Fibroblast of skin of right quadriceps (primary cell): ENCODE measurements at regions not wholly inside any gene's neighbourhood (a gene's known extent, or its start where the extent isn't known, plus 50 kb on each side); places are given as distances from the start of the nearest gene placed in this dataset.

Experiments used
- DNase-seq: peaks from one replicate; pipeline ENCODE4 v3.0.0-alpha.2; 2013

DNA sequence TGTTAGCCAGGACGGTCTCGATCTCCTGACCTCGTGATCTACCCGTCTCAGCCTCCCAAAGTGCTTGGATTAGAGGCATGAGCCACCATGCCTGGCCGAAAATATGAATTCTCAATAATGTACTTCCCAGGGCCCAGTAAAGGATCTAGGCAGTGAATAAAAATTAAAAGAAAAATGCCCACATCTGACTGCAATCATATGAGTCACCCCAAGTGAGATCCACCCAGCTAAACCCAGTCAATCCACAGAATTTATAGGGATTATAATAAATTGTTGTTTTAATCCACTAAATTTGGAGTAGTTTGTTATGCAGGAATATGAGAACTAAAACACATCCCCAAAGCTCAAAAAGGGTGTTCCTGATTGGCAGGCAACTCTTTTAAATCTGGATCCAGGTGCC, 93.5 kb upstream of the STK39 start:
- no peak for DNase-seq

GRCh38 chr2:168343586-168343985, 96.2 kb upstream of the STK39 start:
- peak; percentile 32 for DNase-seq

DNA sequence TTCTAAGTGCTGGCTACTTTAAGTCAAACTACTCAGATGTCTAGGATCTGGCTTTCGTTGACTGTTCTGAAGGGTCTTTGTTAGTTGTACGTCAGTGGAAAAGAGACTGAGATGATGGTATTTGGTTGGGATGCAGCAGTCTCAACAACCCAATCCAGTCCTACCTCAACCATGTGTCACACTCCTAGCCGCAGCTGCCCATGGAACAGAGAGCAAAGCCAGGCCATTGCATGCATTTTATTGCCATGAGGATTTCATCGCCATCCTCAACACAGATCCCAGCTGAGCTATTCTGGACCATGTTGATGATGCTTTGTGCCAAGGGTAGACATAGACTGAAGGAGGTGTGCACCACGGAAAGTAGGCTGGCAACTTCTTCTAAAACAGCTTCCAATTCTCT, 97.3 kb upstream of the STK39 start:
- DNase-seq, result no peak

DNA sequence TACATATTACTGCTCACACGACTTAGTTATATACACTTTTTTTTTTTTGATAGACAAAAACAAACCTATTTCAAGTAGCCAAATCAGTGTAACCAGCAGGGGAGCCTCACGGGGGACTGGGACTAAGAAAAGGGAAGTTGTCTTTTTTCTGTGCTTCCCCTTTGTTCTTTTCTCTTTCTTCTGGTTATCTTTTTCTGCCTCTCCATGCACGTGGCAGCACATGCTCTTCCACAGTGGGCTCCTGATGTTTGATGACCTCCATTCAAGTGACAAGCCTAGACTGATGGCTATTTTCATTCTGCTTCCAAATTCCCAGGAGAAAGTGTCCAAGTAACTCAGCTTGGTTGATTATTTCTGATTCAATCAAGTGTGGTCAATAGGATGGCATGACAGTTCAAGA, 98.2 kb upstream of the STK39 start:
- DNase-seq, result no peak

- peak; percentile 60 for DNase-seq
Observed at GRCh38 chr2:168346725-168347477, 99.5 kb upstream of the STK39 start.

GRCh38 chr2:168348076-168348475, 100.7 kb upstream of the STK39 start:
- DNase-seq, result peak; percentile 9

- DNase-seq, result no peak
Observed at GRCh38 chr2:168350380-168350779, 103.0 kb upstream of the STK39 start.

- no peak for DNase-seq
Observed at GRCh38 chr2:168353251-168353650, 102.8 kb upstream of the CERS6 start.

DNA sequence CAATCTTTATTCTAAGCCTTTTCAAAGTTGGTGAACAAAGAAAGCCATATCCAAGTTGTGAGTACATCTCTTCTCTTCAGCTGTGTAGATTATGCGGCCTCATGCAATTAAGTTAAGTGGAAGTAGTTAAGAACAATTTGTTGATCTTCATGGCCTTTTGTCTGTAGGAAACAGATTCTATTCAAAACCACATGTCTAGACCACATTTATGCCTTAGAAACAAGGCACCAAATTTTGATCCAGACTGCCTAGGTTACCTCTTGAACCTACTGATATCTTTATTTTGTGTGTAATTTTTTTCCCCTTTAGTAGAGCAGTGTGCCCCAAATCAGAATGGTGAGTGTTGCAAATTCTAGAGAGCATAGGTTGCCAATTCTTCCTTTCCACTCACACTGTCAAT, 101.6 kb upstream of the CERS6 start:
- no peak for DNase-seq

DNA sequence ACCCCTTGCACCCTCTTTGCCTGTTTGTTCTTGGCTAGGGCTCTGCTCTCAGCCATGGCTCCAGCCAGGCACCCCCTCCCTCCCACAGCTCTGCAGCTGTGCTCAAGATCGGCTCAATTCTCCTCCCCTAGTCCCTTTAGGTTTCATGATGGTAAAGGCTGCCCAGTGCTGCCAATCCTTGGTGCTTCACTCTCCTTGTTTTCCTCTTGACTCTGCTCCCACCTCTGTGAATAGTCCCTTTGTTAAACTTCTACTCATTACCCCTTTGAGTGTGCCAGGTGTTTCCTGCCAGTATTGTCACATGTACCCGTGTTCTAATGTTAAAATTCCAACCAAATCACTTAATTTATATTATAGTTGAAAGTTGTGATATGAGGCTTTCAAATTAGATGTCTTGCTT, 101.0 kb upstream of the CERS6 start:
- DNase-seq, result no peak

GRCh38 chr2:168355779-168356476, 100.1 kb upstream of the CERS6 start:
- no peak for DNase-seq

- no peak for DNase-seq
Observed at GRCh38 chr2:168356477-168356835, 99.6 kb upstream of the CERS6 start.

DNA sequence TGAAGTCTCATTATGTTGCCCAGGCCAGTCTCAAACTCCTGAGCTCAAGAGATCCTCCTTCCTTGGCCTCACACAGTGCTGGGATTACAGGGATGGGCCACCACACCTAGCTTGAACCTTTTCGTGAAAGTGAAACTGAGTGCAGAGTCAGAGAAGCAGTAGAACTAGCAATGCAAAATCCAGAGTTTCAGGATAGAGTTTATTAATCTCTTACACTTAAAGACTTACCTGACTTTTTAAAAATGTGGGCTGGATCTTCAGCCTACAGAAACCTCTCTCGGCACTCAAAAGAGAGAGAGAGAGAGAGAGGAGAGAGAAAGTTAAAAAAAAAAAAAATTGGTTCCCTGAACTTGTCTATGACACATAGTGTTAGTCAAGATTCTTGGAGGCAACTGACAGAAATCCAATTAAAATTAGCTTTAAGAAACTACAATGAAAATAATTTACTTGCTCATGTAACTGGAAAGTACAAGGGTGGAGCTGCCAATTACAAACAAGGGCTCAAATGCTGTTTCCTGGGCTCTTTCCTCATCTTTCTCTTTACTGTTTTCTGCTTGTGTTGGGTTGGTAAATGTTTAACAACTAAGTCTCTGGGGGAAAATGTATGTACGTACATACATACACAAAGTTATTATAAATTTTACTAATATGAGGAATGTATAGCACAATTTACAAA, 98.1 kb upstream of the CERS6 start:
- no peak for DNase-seq

DNA sequence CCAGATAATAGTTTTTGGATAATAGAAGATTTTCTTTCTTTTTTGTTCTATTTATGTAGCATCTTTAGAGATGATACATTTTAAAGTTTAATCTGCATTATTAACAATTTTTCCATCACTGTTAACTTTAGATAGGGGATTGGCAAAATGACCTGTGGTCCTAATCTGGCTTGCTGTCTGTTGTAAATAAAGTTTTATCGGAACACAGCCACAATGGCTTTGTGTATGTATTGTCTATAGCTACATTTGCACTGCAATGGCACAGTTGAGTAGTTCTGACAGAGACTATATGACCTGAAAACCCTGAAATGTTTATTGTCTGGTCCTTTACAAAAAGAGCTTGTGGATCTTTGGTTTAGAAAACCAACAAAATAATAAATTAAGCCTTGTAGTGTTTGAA, 97.0 kb upstream of the CERS6 start:
- DNase-seq, result no peak

DNA sequence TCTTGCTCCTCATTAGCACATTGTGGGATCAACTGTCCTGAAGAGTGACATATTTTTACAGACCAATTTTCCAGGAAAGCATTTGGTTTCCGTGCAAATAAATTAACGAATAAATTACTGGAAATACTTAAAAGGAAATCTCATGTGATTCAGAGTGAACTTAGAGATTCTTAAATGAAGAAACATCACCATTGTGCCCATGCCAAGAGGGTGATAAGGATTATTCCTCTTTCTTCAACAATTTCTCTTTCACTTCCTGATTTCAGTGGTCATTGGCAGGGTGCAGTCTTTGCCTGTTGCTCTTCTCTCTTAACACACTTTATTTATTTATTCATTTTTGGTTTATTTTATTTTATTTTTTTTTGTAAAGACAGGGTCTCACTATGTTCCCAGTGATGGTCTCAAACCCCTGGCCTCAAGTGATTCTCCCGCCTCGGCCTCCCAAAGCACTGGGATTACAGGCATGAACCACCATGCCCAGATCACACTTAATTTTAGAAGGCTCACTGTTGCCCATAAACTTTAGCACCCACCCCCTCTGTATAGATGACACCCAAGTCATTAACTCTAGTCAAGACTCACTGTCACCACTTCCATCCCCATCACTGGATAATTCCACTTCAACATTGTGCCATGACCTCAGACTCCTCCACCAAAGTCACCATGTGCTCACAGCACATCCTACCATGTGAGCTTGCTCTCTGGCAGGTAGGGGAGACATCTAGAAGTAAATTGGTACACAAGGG, 92.6 kb upstream of the CERS6 start:
- no peak for DNase-seq

DNA sequence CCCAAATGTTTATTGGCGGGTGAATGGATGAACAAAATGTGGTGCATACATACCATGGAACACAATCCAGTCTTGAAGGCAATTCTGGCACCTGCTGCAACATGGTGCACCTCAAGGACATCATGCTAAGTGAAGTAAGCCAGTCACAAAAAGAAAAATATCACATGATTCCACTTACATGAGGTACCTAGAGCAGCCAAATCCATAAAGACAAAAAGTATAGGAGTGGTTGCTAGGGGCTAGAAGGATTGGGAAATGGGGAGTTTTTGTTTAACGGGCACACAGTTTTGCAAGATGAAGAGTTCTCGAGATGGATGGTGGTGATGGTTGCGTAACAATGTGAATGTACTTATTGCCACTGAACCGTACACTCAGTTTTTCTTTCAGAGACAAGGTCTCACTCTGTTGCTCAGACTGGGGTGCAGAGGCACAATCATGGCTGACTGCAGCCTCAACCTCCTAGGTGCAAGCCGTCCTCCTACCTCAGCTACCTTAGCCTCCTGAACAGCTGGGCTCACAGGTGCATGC, 90.9 kb upstream of the CERS6 start:
- no peak for DNase-seq

DNA sequence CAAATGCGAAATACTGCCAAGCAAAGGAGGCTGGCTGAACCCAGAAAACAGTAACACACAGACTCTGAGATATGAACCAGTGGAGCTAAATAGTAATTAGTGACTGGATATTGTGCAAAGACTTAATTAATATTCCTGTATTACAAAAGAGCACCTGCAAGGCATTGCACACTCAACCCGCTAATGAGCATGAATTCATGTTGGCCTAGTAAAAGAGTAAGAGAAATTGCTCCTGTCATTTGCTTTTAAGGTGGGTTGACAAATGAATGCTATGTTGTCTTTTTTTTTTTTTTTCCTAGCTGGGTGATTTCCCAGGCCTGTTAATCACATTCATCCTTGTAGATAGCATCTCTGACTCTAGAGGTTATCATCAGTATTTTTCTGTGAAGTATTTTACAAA, 87.0 kb upstream of the CERS6 start:
- no peak for DNase-seq

DNA sequence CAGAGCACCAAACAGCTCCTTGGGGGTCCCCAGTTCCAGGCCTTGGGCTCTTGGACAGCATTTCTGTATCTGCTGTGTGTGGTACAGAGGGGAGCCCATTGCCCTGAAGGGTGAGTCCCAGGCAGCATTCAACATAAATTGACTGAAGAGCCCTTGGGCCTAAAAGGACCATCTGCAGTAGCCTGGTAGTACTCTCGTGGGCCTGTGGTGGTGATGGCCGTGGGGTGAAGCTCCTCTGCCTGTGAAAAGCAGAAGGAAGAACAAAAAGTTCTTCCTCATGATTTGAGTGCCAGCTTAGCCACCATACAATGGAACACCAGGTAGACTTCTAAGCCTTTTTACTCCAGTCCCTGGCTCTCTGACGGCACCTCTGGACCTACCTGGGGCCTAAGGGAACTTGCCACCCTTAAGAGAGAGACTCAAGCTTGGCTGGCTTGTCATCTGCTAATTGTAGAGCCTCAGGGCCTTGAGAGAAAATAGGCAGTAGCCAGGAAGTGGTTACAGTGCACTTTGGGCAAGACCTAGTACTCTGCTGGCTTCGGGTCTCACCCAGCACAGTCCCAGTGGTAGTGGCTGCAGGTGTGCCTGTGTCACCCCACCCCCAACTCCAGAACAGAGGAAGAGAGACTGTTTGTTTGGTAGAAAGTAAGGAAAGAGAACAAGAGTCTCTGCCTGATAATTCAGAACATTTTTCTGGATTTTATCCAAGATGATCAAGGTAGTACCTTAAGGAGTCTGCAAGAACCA, 84.6 kb upstream of the CERS6 start:
- DNase-seq, result no peak

- DNase-seq, result no peak
Observed at GRCh38 chr2:168373468-168373867, 82.6 kb upstream of the CERS6 start.

DNA sequence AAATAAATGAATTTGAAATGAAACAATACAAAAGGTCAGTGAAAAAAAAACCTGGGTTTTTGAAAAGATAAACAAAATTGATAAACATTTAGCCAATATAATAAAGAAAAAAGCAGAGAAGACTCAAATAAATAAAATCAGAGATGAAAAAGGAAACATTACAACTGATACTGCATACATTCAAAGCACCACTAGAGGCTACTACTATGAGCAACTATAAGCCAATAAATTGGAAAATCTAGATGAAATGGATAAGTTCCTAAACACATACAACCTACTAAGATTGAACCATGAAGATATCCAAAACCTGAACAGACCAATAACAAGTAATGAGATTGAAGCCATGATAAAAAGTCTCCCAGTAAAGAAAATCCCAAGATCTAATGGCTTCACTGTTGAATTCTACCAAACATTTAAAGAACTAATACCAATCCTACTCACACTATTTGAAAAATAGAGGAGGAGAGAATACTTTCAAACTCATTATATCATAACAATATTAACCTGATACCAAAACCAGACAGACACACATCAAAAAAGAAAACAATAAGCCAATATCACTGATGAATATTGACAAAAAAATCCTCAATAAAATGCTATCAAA, 80.8 kb upstream of the CERS6 start:
- DNase-seq, result no peak

DNA sequence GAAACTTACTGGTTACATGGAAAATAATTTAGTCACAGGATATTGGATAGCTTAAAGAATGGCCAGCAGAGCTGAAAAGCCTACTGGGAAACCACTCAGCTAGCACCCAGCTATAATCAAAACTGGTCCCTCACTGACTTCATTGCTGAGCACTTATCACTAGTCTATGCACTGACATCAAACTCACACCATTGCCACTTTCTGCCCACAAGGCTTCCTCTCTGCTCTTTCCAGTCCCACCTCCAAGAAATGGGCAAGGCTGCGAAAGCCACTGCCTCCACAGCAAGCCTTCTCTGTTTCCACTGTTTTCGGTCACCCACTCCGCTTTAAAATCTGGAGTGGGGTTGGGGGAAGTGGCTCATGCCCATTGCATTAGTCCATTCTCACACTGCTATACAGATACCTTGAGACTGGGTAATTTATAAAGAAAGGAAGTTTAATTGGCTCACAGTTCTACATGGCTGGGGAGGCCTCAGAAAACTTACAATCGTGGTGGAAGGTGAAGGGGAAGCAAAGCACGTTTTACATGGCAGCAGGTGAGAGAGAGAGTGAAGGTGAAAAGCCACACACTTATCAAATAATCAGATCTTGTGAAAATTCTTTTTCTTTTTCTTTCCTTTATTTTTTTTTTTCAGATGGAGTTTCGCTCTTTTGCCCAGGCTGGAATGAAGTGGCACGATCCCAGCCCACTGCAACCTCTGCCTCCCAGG, 77.0 kb upstream of the CERS6 start:
- DNase-seq, result no peak
